HL-60 (cell line): ENCODE measurements at regions not wholly inside any gene's neighbourhood (a gene's known extent, or its start where the extent isn't known, plus 50 kb on each side); places are given as distances from the start of the nearest gene placed in this dataset.

Source experiments
- DNase-seq, 2 experiments: peaks; one replicate each; pipeline ENCODE4 v3.0.0-alpha.2; 2010 to 2020; ENCODE audit warnings: low read depth in 1 of 2, low spot score in 1 of 2
- H3K27ac ChIP-seq: fragments of 250-450 bp; sonication (Bioruptor Pico); replicated peaks from 2 replicates; pipeline ENCODE4 v1.5.1; 2020; ENCODE audit warnings: mild to moderate bottlenecking, moderate library complexity
- H3K27me3 ChIP-seq: fragments of 250-450 bp; sonication (Bioruptor Pico); 2 replicates; pipeline ENCODE4 v1.5.1; 2021; ENCODE audit warnings: mild to moderate bottlenecking, moderate library complexity; ENCODE audit not compliant: insufficient read depth, poor library complexity, severe bottlenecking
- H3K4me3 ChIP-seq: replicated peaks from 2 replicates; pipeline ENCODE4 v1.5.1; 2011; ENCODE audit warnings: mild to moderate bottlenecking, control low read depth, low read length; ENCODE audit not compliant: insufficient read depth
- GABPA ChIP-seq: IDR thresholded peaks from 2 replicates; pipeline ENCODE4 v1.6.1; 2012; ENCODE audit warnings: low read depth
- POLR2AphosphoS5 ChIP-seq: IDR thresholded peaks from 2 replicates; pipeline ENCODE4 v1.6.1; 2012; ENCODE audit warnings: low read depth
- SPI1 ChIP-seq: IDR thresholded peaks from 2 replicates; pipeline ENCODE4 v1.6.1; 2012; ENCODE audit warnings: low read depth, mild to moderate bottlenecking, borderline replicate concordance
- TF ChIP-seq, protein P1 (sequence below): IDR thresholded peaks from 2 replicates; pipeline ENCODE4 v1.6.1; 2012; ENCODE audit warnings: low read depth; ENCODE audit not compliant: insufficient replicate concordance
- TF ChIP-seq, protein P2 (sequence below): IDR thresholded peaks from one replicate; pipeline ENCODE4 v1.5.1; 2011; ENCODE audit warnings: low read length, control low read depth, inconsistent platforms; ENCODE audit not compliant: insufficient read depth

DNA sequence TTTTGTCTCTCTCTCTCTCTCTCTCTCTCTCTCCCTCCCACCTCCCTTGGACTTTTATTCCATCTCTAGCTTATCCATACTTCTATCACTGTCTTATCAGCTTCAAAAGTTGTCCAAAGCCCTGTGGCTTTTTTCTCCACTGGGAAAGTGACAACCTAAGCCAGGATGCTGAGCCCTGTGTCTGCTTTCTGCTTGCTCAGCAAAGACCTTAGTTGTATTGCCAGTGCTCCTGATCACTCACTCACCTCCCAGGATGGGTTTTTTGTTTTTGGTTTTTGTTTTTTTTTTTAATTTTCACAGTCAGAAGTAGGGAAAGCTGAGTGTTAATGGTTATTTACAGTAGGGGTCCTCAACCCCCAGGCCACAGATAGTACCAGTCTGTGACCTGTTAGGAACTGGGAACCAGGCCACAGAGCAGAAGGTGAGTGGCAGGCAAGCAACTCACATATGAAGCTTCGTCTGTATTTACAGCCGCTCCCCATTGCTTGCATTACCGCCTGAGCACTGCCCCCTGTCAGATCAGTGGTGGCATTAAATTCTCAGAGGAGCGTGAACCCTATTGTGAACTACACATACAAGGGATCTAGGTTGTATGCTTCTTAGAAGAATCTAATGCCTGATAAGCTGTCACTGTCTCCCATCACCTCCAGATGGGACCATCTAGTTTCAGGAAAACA is 125.0 kb upstream of the ID4 start:
- Histone ChIP-seq H3K4me3 (no peak overlapping the region), H3K27ac (no peak overlapping the region), H3K27me3 (no peaks in the 10 kb centered on the region)
- DNase-seq, result no peak
- TF ChIP-seq, protein P1, sequence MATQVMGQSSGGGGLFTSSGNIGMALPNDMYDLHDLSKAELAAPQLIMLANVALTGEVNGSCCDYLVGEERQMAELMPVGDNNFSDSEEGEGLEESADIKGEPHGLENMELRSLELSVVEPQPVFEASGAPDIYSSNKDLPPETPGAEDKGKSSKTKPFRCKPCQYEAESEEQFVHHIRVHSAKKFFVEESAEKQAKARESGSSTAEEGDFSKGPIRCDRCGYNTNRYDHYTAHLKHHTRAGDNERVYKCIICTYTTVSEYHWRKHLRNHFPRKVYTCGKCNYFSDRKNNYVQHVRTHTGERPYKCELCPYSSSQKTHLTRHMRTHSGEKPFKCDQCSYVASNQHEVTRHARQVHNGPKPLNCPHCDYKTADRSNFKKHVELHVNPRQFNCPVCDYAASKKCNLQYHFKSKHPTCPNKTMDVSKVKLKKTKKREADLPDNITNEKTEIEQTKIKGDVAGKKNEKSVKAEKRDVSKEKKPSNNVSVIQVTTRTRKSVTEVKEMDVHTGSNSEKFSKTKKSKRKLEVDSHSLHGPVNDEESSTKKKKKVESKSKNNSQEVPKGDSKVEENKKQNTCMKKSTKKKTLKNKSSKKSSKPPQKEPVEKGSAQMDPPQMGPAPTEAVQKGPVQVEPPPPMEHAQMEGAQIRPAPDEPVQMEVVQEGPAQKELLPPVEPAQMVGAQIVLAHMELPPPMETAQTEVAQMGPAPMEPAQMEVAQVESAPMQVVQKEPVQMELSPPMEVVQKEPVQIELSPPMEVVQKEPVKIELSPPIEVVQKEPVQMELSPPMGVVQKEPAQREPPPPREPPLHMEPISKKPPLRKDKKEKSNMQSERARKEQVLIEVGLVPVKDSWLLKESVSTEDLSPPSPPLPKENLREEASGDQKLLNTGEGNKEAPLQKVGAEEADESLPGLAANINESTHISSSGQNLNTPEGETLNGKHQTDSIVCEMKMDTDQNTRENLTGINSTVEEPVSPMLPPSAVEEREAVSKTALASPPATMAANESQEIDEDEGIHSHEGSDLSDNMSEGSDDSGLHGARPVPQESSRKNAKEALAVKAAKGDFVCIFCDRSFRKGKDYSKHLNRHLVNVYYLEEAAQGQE, result no peak

DNA sequence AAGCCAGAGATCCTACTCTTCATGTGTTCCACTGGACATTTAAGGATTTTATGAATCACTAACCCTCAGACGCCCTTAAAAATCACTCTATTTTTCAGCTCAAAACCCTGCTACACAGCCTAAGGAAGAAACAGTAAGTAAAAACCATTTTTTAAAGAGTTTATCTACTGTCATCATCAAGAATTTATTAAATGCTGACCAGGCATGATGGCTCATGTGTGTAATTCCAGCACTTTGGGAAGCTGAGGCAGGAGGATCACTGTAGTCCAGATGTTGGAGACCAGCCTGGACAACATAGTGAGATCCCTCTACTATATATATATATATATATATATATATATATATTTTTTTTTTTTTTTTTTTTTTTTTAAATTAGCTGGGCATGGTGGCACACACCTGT is 124.2 kb upstream of the ID4 start:
- no peak overlapping the region for H3K27ac ChIP-seq
- no peaks in the 10 kb centered on the region for H3K27me3 ChIP-seq
- no peak overlapping the region for H3K4me3 ChIP-seq
- TF ChIP-seq SPI1, result no peak
- TF ChIP-seq GABPA, result no peak
- TF ChIP-seq, protein P2, sequence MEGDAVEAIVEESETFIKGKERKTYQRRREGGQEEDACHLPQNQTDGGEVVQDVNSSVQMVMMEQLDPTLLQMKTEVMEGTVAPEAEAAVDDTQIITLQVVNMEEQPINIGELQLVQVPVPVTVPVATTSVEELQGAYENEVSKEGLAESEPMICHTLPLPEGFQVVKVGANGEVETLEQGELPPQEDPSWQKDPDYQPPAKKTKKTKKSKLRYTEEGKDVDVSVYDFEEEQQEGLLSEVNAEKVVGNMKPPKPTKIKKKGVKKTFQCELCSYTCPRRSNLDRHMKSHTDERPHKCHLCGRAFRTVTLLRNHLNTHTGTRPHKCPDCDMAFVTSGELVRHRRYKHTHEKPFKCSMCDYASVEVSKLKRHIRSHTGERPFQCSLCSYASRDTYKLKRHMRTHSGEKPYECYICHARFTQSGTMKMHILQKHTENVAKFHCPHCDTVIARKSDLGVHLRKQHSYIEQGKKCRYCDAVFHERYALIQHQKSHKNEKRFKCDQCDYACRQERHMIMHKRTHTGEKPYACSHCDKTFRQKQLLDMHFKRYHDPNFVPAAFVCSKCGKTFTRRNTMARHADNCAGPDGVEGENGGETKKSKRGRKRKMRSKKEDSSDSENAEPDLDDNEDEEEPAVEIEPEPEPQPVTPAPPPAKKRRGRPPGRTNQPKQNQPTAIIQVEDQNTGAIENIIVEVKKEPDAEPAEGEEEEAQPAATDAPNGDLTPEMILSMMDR, result no peak
- TF ChIP-seq, protein P1, result no peak
- no peak for TF ChIP-seq POLR2AphosphoS5
- DNase-seq, result no peak

DNA sequence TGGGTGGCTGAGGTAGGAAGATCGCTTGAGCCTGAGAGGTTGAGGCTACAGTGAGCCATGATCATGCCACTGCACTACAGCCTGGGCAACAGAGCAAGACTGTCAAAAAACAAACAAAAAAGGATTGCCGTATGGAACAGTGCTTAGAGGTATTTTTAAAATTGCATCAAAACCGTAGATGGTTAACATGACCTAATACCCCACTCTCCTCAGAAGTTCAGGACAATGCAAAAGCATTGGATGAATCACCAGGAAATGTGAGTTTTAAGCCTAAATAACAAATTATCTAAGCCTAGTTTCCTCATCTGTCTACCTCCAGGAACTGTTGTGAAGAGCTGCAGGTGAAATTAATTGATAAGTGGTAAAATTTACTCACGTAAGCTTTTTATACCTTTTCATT is 123.8 kb upstream of the ID4 start:
- Histone ChIP-seq H3K27me3 (no peaks in the 10 kb centered on the region), H3K4me3 (no peak overlapping the region), H3K27ac (no peak overlapping the region)
- TF ChIP-seq GABPA, result no peak
- TF ChIP-seq POLR2AphosphoS5, result no peak
- TF ChIP-seq, protein P1, result no peak
- TF ChIP-seq, protein P2, result no peak
- TF ChIP-seq SPI1, result no peak
- no peak for DNase-seq

DNA sequence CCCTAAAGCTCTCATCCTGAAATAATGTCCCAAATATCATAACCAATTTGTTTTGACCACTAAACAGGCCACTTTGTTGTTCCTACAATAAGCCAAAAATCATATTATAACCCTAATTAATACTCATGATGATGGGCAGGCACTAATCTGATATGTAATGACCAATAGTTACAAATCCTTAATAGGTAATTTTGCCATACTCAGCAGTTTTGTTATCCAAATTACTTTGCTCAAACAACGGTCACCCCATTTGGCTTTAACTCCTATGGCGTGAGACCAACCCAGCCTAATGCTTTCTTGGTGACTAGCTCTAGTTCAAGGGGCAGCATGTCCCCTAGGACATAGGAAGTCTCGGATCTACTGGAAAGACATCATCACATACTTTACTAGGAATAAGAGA is 123.2 kb upstream of the ID4 start:
- Histone ChIP-seq H3K27me3 (no peaks in the 10 kb centered on the region), H3K4me3 (no peak overlapping the region), H3K27ac (no peak overlapping the region)
- no peak for DNase-seq
- TF ChIP-seq GABPA (no peak), SPI1 (no peak), POLR2AphosphoS5 (no peak)
- TF ChIP-seq, protein P1, result no peak
- TF ChIP-seq, protein P2, result no peak
